ENCODE measurements at regions not wholly inside any gene's neighbourhood (a gene's known extent, or its start where the extent isn't known, plus 50 kb on each side); places are given as distances from the start of the nearest gene placed in this dataset.
A peak's percentile ranks its signal among the peaks of the same experiment; 100 is the strongest.

DNA sequence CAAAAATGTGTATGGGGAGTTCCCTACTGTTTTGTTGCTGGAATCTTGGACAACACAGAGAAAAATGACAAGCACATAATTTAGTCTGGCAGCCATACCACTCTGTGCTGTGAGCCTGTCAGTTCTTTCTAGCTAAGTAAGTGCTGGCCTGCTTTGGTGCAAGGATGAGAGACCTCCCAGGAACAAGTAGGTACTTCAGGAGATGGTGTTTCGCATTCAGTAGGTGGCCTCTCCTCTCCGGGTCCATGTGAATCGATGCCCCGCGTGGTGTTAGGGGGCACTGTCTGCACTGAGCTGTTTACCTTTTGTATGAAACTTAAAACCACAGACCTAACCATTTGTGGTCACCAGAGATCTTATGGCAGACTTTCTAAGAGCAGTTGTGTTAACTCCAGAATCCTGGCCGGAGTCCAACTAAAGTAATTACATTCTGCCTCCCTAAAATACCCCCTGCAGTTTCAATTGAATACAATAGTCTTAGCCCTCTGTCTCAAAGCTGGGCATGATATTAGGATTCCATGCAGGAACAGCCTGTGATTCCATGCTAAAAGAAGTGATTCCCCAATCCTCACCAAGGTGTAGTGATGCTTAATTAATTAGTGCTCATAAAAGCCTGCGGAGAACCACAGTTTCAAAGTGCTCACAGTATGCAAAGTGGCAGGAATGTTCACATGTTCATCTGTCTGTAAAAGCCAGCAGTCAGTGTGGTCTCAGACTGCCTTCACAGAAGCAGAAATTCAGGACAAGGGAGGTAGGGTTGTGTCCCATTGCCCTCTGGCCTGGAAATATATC, 64.2 kb downstream of the LLPH start:
- DNase-seq, result peak; percentile 50

DNA sequence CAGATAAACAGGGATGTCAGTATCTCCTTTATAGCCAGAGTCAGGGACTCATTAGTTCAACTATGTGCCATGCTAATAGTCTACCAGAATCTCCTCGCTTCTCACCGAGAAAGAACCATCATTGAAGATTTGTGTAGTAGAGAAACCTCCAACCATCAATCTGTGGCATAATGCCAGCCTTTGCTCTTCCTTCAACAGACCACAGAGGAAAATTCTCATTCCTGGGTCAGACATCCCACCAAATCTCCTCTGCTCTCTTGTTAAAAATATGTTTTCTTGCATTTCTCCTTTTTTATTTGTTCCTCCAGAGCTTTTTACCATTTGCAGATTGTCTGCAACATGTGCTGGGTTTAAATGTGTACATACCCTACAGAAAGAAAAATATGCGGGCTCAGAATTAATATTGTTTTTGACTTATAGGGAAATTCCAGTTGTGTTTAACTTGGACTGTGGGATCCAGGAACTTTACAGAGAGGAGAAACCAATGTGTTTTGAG, 64.9 kb downstream of the LLPH start:
- no peak for DNase-seq

DNA sequence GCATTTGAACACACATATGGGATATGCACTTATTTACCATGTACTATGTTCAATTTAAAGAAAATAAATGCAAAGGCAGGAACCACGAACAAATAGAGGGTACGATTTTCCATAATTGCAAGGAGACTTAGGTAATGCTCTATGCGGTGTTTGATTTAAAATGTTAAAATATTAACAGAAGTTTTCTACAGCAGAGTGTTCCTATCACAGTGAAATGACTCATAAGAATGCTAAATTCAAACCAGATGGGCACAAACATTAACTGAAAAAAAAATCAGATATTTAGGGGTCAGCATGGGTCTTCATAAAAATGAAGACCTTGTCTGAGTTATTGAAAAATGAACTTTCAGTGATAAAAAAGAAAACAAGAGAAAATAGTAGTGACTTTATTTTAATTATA, 65.4 kb downstream of the LLPH start:
- DNase-seq, result no peak

DNA sequence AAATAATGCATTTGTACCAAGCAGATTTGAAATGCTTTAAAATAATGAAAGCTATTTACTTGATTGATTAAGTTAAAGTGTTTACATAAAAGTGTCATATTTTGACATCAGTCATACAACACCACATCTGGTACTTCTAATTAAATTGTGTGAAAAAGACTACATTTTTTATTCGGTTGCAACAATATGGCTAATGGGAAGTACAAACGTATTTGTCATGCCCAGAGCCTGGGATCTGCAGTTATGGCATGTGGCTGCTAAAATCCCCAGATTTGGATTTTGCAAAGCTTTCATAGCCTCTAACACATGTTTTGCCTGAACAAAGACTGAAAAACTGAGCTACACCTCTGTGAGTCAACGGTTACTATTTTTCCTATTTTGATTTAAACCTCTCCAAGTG, 66.6 kb downstream of the LLPH start:
- DNase-seq, result no peak

DNA sequence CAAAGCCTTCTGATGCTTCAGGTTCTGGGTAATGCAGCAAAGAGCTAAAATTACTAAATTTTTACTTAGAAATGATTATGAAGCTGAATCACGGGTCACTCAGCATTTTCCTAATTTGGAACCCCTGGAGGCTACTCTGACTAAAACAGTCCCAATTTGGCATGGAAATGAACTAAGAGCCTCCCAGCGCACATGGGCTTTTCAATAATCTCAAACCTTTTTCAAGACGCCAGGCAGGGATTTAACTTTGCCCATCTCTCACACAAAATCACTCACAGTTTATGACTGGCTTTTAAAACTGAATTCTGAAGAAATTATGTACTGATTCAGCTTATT, 68.3 kb downstream of the LLPH start:
- no peak for DNase-seq

DNA sequence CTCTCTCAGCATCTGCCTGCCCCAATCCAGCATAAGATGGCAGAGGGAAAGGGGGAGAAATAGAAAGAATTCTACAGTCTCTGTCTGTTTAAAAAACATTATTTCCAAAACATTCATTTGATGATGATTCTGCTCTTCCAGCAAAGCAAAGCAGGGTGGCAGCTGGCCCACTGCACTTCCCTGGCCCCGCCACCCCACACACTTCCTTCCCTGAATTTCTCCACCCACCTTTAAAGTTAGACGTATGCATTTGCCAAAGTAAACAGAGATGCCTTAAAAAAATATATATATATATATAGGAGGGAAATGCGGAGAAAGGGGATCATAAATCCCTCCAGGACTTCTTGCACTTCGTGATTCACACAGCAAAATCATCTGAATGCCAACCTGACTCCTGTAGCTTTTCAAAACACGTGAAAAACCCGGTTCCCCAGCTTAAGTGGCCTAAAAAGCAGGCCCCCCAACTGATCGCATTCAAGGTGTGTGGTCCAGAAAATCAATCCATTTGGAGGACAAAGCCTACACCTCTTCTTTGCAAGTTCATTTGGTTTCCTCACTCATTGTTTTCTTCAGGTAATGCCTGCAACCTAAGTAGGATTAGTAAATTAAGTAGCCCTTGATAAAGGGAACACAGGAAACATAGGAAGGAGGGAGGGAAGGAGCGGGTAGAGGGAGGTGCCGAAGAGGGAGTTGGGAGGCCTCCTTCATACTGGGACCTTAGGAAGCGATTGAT, 68.8 kb downstream of the LLPH start:
- DNase-seq, result no peak

DNA sequence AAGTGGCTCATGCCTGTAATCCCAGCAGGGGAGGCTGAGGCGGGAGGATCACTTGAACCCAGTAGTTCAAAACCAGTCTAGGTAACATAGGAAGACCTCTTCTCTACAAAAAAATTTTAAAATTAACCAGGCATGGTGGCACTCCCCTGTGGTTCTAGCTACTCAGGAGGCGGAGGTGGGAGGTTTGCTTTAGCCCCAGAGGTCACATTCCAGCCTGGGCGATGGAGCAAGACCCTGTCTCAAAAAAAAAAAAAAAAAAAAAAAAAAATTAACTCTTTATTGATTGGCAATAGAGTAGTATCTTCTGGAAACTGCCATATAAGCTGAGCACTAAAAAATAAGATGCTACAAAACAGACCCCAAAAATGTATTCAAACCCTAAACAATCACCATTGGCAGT, 69.5 kb downstream of the LLPH start:
- no peak for DNase-seq

DNA sequence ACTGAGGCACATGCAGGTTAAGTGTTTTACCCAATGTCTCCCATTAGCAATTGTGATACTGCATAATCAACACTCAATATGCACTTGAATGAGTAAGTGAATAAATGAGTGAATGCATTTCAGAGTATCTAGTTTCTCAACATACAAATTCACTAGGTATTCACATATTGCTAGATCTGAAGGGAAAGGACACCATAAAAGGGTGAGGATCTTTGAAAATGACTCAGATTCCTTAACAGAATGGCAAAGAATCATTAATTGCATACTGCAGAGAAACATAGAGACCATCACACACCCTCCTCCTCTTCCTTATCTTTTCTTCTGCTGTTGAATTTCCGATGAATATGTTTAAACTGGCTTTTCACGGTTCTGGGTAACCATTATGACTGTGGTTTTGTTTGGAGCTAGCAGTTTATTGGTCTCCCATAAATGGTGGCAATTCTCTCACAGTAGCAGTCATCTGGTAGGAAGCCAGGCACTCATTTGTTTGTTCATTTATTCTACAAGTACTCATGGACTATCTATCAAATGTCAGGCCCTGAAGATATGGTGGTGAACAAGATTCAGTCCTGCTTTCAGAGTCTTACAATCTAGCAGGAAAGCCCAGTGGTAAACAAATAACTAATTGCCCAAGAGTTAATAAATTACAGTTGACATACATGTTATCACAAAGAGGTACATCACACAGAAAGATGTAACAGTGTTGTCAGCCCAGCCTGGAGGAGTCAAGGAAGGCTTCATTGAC, 70.2 kb downstream of the LLPH start:
- DNase-seq, result no peak

DNA sequence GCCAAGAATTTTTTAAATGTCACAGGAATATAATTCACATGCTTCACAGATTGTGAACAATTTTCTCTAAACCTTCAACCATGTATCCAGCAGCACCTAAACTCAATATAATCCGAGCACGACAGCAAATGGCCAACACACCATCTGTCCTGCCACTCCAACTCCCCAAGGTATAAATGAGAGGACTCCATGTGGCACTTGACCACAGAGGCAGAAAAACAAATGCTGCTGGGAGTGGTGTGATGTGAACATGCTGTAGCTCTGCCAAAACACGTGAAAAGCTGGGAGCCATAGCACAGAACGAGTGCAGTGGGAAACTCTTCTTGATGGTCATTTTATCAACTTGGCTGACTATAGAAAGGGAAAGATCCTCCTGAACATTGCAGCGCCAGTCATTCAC, 70.9 kb downstream of the LLPH start:
- no peak for DNase-seq

DNA sequence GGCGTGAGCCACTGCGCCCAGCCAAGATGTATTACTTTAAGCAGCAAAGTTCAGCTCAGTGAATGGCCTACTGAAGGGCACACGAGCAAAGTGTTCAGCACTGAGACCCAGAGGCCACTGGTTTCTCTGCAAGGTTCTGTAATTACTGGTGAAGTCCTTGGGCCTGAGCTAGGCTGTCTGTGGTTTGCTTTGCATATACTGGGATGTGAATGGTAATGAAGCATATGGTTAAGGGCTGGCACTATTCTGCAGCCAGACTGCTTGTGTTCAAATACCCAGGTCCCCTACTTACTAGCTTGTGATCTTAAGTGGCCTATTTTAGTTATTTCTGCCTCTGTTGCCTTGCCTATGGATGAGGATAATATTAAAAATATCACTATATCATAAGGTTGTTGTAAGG, 72.0 kb downstream of the LLPH start:
- no peak for DNase-seq

DNA sequence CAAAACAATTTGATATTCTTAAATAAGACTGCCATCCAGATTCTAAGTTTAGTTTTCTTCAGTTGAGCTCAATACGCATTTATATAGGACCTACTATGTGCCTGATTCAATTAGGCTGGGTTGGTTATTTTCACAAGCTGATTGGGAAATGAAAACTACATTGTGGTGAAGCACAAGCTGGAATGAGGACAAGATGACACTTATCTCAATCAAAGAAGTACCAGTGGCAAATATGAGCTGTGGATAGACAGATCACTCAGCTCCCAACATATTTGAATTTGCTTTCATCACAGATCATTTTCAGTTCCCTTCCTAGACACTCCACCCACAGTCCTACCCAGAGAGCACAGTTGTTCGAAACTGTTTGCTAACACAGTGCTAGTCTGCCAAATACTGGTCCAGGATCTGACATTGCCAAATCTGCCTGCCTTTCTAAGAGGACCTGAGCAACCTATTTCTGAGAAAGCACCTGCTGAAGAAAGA, 74.7 kb downstream of the LLPH start:
- no peak for DNase-seq

DNA sequence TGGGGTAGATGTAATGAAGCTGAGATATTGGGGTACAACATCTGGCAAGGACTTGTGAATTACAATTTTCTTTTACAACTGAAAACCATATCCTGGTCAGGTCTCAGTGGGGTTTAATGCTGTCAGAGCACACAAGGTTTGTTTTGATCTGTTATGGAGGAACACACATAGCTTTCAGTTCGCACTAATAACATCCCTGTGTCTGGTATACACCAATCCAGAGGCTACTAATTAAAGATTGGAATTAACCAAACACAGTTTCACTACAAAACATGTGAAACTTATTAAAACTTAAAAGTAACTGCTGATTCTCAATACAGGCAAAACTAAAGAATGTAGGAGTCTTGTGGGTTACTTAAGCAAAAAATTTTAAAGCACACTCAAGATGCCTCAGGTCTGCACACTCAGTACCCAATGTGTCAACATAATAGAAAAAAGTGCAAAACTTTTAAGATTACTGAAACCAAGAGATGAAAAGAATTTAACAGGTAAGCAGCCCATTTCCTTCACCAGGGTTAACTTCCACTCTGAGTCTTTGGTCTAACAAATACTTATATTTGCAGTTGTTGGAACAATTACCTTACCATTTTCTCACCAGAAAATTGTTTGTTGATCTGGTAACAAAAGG, 77.4 kb downstream of the LLPH start:
- DNase-seq, result no peak

DNA sequence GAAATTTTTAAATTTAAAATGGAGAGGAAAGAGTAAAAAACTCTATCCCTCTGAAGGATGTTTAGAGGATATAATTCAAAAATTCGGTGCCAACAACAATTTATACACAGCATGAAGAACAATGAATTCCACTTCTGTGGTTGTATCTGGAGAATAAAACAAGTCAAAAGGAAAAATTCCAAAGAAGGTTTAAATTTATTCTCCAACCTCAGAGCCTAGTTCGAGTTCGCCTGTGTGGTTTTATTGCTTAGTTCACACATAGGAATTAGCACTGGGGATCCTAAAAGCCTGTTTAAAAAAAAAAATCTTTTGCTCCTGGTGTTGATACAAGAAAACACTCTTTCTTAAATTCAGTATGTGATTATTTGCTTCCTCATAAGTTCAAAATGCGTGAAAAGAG, 79.2 kb downstream of the LLPH start:
- DNase-seq, result no peak

DNA sequence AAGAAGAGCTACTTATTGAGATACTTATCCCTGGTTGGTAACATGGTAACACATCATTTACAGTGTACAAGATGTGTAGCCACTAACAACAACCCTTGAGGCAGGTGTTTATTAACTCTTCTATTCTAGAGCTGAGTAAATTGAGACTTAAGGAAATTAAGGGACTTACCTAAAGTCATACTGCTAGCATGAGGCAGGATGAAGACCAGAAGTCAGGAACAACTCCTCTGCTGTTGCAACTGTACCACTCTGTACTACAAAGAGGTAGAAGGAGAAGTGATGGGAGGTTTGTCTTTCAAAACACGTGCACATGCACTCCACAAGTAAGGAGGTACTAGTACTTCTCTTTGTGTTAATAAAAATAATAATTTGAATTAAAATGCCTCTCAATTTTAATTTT, 79.9 kb downstream of the LLPH start:
- DNase-seq, result no peak

DNA sequence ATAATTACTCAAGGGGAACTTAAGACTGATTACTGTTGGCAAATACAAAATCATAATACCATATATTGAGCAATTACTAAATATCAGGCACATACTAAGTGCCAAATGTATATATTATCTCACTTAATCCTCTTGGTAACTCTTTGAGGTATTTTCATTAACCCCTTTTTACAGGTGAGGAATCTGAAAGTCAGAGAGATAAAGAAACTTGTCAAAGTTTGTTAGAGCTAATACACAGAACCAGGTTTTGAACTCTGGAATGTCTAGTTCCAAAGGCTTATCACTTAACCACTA, 80.3 kb downstream of the LLPH start:
- no peak for DNase-seq

DNA sequence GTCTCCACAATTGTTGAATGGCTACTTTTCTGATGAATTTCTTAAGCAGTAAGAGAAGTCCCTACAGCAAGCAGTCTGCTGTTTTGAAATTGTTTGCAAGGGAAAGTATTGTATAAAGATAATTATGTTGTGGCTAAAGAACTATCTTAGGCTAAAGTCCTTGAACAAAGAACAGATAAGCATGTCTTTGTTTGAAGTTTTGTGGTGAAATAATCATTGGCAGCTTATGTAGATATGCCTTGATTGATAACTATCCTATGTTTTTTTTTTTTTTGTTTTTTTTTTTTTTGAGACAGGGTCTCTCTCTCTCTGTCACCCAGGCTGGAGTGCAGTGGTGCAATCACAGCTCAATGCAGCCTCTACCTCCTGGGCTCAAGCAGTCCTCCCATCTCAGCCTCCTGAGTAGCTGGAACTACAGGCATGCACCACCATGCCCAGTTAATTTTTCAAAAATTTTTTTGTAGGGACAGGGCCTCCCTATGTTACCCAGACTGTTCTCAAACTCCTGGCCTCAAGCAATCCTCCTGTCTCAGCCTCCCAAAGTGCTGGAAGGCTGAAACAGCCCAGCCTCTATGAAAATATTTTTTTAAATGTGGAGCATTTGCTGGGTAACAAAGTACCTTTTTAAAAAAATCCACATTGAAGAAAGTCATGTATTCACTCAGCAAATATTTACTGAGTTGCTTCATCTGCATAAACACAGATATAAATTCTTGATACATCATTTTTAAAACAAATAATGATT, 80.8 kb downstream of the LLPH start:
- DNase-seq, result no peak

DNA sequence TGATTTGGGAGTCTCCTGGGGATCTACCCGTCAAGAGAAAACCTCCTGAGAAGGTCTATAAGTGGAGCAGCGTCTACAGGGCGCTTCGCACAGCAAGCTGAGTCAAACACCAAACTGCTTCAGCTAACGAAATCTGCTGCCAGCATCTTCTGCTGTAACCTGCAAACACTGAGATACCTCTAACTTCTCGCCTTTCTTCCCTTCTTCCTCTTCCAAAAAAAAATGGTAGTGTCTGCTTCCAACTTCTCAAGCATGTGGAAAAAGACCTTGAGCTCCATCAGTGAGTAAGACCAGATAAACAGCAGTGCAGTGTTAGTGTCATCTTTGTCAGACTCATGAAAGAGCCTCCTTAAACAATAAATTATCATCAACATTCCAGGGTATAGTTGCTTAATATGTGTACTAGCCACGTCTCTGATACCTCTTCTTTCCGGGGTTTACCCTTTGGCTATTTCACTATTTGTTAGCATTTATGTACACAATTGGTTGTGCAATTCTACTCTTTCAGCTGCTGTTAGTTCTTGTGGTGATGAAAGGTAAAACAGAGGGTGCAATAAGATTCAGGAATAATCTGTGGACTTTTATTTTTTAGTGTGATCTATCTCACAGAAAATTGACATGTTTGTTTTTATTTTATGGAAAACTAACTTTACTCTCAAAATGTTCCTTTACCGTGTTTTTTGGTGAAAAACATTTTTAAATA, 81.6 kb downstream of the LLPH start:
- no peak for DNase-seq

DNA sequence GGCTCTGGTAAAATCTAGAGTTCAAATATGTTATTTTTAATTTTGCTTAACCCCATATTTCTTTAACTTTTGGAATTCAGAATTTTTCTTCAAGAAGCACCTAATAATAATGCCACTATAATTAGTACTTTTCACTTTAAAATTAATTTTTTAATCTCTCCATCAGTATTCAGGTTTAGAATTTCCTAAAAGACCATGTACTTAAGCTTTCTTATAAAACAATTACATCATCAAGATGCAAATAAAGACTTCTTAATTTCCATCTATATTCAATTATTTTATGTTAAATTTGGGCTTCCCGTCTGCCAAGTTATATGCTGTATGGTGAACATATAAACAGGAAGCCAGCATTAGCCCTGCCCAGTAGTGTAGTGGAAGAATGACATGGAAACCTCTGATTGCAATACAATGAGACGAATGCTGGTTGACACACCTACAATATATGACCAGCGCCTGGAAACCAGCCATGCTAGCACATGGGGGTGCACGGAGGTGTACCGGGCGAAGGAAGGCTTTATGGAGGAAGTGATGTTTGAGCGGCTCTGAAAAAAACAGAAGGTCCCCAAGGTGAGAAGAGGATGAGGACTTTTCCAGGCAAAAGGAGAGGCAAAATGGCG, 82.2 kb downstream of the LLPH start:
- no peak for DNase-seq

DNA sequence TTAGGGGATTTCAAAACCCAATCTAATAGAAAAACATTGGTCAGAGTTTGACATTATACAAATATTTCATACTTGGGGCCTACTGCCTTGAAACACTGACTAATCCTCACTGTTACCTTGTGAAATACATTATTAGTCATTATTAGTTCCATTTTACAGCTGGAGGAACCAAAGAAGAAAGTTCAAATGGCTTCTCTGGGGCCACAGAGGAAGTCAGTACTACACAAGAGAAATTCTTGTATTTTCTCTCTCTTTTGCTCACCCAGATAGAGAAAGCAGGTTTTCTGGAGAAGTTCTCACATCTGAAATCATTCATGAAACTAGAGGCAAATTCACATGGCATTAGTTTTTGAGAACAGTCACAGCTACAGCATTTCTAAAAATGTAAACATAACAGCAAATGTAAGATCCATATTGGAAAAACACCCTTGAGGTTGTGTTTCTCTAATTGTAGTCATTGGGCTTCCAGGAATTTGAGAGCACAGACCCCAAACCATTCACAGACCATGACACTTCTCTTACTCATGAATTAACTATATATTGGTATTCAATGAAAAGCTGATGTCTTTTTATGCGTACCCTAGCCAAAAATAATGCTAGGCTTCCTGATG, 83.0 kb downstream of the LLPH start:
- no peak for DNase-seq

DNA sequence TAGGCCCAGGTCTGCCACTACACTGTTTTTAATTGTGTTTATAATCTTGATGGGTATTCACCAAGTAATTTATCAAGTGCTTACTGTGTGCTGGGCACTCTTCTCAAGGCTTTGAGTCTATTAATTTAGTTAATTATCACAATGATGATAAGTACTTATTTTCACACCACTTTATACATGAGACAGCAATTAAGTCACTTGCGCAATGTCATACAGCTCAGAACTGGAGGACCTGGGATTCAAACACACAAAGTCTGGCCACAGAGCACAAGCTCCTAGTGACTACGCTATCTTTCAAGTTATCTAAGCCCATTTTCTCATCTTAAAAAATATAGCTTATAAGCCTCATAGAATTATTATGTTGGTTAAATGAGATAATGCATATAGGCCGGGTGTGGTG, 85.0 kb downstream of the LLPH start:
- no peak for DNase-seq

All from left kidney (tissue), 1 donor.